ENCODE measurements at regions not wholly inside any gene's neighbourhood (a gene's known extent, or its start where the extent isn't known, plus 50 kb on each side); places are given as distances from the start of the nearest gene placed in this dataset.

DNA sequence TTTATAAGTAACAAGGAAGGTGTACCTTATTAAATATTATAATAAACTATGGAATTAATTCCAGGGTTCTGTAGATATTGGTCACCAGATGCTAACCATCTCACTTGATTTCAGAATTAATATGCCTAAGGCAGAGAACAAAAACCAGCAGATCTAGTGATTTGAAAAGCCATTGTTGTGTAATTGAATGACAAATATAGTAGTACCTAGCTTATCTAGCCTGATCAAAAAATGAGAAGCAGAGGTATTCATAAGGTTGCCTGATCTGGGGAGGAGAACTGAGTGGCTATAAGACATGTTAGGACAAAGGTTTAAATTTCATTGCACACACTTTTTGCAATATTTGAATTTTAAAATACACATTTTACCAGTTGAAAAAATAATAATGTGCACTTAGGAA is 132.0 kb upstream of the UBE2E3 start:
- intact Hi-C loops (cut with DNase I), result no loop called here
- H3K9me3 ChIP-seq, result no peaks in the 10 kb centered on the region
- no peak for DNase-seq

DNA sequence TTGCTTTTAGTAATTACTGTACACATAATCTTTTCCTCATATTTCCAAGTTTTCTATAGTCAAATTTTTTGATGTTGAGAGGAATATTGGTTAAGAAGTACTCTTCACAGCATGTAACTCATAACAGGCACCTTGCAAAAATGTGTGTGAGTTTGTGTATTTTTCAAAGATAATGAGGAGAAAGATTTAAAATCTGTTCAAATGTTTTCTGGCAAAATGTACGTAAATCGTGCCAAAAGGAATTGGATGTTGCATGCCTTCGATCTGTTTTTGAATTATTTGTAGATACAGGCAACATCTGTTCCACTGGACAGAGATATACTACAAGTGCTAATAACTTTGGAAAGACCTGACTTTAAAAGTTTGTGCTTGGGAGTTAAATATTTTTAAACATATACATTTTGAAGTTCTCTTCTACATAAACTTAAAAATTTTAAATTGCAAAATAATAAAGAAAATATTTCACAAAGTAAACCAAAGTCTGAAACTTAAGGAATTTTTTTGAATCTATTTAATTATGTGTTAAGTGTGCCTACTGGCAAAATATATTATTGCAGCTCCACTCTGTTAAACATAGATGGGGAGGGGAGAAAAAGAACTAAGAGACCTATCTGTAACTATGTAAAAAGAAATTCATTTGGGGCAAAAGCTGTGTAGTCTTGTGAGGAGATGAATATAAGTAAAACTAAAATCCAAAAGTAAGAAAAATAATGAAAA is 133.5 kb upstream of the UBE2E3 start:
- H3K9me3 ChIP-seq, result no peaks in the 10 kb centered on the region
- TF ChIP-seq, protein P1, sequence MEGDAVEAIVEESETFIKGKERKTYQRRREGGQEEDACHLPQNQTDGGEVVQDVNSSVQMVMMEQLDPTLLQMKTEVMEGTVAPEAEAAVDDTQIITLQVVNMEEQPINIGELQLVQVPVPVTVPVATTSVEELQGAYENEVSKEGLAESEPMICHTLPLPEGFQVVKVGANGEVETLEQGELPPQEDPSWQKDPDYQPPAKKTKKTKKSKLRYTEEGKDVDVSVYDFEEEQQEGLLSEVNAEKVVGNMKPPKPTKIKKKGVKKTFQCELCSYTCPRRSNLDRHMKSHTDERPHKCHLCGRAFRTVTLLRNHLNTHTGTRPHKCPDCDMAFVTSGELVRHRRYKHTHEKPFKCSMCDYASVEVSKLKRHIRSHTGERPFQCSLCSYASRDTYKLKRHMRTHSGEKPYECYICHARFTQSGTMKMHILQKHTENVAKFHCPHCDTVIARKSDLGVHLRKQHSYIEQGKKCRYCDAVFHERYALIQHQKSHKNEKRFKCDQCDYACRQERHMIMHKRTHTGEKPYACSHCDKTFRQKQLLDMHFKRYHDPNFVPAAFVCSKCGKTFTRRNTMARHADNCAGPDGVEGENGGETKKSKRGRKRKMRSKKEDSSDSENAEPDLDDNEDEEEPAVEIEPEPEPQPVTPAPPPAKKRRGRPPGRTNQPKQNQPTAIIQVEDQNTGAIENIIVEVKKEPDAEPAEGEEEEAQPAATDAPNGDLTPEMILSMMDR (IDR thresholded peaks at IDR 0.05), result no peak
- no peak for TF ChIP-seq EP300 (IDR thresholded peaks at IDR 0.05)
- TF ChIP-seq POLR2AphosphoS5 (IDR thresholded peaks at IDR 0.05), result no peak
- no peak for TF ChIP-seq POLR2A (IDR thresholded peaks at IDR 0.05)
- no peak overlapping the region for H3K4me3 ChIP-seq
- no peaks in the 10 kb centered on the region for H3K4me1 ChIP-seq
- intact Hi-C loops (cut with DNase I), result no loop called here
- DNase-seq, result no peak
- WGBS, 2 donors, result 66 to 81% methylated on average over 3 of the region's 3 CpGs
- H3K27me3 ChIP-seq, result no peaks in the 10 kb centered on the region
- H3K36me3 ChIP-seq, result no peaks in the 10 kb centered on the region
- no peak overlapping the region for H3K27ac ChIP-seq

More for the DNA sequence above, 132.0 kb upstream of the UBE2E3 start:
- H3K36me3 ChIP-seq, result no peaks in the 10 kb centered on the region
- H3K27ac ChIP-seq, result no peak overlapping the region
- H3K4me3 ChIP-seq, result no peak overlapping the region
- H3K4me1 ChIP-seq, result no peaks in the 10 kb centered on the region
- no peaks in the 10 kb centered on the region for H3K27me3 ChIP-seq
- no peak for TF ChIP-seq POLR2AphosphoS5 (IDR thresholded peaks at IDR 0.05)
- no peak for TF ChIP-seq POLR2A (IDR thresholded peaks at IDR 0.05)
- no peak for TF ChIP-seq EP300 (IDR thresholded peaks at IDR 0.05)
- TF ChIP-seq, protein P1 (IDR thresholded peaks at IDR 0.05), result no peak

DNA sequence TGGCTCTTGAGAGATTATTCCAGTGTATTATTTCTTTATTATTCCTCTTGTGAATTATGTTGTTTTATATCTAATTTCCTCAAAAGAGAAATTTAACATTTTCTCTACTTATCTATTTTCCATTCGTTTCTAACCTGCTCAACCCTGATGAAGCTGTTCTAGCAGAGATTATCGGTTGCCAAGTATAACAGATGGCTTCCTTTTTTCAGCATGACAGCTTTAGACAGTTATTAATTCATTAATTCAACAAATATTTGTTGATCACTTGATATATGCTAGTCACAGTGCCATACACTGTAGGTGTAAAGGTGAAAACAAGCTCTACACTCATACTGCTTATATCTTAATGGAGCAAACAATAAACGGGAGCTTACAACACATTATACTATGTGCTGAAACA is 137.9 kb upstream of the UBE2E3 start:
- TF ChIP-seq EP300 (IDR thresholded peaks at IDR 0.05) (no peak), POLR2AphosphoS5 (IDR thresholded peaks at IDR 0.05) (no peak), POLR2A (IDR thresholded peaks at IDR 0.05) (no peak)
- TF ChIP-seq, protein P1 (IDR thresholded peaks at IDR 0.05), result no peak
- Histone ChIP-seq H3K36me3 (no peaks in the 10 kb centered on the region), H3K27me3 (no peaks in the 10 kb centered on the region), H3K4me3 (no peak overlapping the region), H3K27ac (no peak overlapping the region), H3K9me3 (no peaks in the 10 kb centered on the region), H3K4me1 (no peaks in the 10 kb centered on the region)
- no peak for DNase-seq
- intact Hi-C loops (cut with DNase I), result no loop called here
- 59 to 77% methylated on average over 3 of the region's 3 CpGs for WGBS, 2 donors

DNA sequence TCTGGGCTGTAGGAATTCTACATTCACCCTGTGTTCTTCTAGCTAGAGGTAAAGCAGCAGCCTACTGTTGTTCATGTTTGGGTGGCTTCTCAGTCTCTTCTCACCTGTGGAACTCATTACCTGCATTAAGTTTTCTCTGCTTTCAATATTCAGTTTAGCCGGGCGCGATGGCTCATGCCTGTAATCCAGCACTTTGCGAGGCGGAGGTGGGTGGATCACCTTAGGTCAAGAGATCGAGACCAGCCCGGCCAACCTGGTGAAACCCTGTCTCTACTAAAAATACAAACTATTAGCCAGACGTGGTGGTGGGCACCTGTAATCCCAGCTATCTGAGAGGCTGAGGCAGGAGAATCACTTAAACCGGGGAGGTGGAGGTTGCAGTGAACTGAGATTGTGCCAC is 139.8 kb upstream of the UBE2E3 start:
- Histone ChIP-seq H3K4me3 (no peak overlapping the region), H3K4me1 (no peaks in the 10 kb centered on the region), H3K27me3 (no peaks in the 10 kb centered on the region), H3K27ac (no peak overlapping the region), H3K9me3 (no peaks in the 10 kb centered on the region), H3K36me3 (no peaks in the 10 kb centered on the region)
- 93 to 94% methylated on average over 9 of the region's 9 CpGs for WGBS, 2 donors
- TF ChIP-seq POLR2AphosphoS5 (IDR thresholded peaks at IDR 0.05), result no peak
- TF ChIP-seq EP300 (IDR thresholded peaks at IDR 0.05), result no peak
- no peak for TF ChIP-seq POLR2A (IDR thresholded peaks at IDR 0.05)
- TF ChIP-seq, protein P1 (IDR thresholded peaks at IDR 0.05), result no peak
- no peak for DNase-seq
- intact Hi-C loops (cut with DNase I), result no loop called here

- Histone ChIP-seq H3K36me3 (no peaks in the 10 kb centered on the region), H3K27ac (no peak overlapping the region), H3K4me1 (no peaks in the 10 kb centered on the region), H3K9me3 (no peaks in the 10 kb centered on the region), H3K27me3 (no peaks in the 10 kb centered on the region), H3K4me3 (no peak overlapping the region)
- intact Hi-C loops (cut with DNase I), result no loop called here
- TF ChIP-seq POLR2A (IDR thresholded peaks at IDR 0.05), result no peak
- TF ChIP-seq, protein P1 (IDR thresholded peaks at IDR 0.05), result no peak
- no peak for TF ChIP-seq POLR2AphosphoS5 (IDR thresholded peaks at IDR 0.05)
- TF ChIP-seq EP300 (IDR thresholded peaks at IDR 0.05), result no peak
- no peak for DNase-seq
Observed at GRCh38 chr2:180829836-180830235, 150.6 kb upstream of the UBE2E3 start.

All from sigmoid colon (tissue), 6 donors.